ENCODE measurements at regions not wholly inside any gene's neighbourhood (a gene's known extent, or its start where the extent isn't known, plus 50 kb on each side); places are given as distances from the start of the nearest gene placed in this dataset.

DNA sequence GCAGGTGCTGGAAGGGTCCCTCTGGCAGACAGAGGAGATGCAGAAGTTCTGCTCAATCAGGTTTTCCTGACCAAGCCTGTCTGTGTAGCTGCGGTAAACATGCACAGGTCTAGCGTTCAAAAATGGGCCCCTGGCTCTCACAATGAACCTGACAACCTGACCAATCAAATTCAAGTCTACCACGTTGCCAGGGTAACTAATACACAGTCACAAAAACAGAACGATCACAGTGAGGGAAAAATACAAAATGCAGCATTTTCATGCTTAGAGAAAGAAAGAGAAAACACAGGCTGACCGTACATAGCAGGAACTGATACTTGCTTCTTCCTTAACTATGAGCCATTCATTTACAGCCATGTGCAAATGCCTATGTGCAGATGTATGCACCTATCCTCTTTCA, 353.1 kb upstream of the TSHZ2 start:
- Mint-ChIP-seq H3K4me3 (no peak overlapping the region), H3K27me3 (ENCODE audit: low read depth) (no peaks in the 10 kb centered on the region), H3K9me3 (peaks cover 11% of the 10 kb centered on the region), H3K36me3 (no peaks in the 10 kb centered on the region), H3K27ac (no peak overlapping the region), H3K4me1 (peaks cover 24% of the 10 kb centered on the region)
- ATAC-seq (no peak), DNase-seq (ENCODE audit: low spot score) (no peak)
- ChIA-PET CTCF (no interaction called here), POLR2A (no interaction called here)
- TF ChIP-seq, protein P1, sequence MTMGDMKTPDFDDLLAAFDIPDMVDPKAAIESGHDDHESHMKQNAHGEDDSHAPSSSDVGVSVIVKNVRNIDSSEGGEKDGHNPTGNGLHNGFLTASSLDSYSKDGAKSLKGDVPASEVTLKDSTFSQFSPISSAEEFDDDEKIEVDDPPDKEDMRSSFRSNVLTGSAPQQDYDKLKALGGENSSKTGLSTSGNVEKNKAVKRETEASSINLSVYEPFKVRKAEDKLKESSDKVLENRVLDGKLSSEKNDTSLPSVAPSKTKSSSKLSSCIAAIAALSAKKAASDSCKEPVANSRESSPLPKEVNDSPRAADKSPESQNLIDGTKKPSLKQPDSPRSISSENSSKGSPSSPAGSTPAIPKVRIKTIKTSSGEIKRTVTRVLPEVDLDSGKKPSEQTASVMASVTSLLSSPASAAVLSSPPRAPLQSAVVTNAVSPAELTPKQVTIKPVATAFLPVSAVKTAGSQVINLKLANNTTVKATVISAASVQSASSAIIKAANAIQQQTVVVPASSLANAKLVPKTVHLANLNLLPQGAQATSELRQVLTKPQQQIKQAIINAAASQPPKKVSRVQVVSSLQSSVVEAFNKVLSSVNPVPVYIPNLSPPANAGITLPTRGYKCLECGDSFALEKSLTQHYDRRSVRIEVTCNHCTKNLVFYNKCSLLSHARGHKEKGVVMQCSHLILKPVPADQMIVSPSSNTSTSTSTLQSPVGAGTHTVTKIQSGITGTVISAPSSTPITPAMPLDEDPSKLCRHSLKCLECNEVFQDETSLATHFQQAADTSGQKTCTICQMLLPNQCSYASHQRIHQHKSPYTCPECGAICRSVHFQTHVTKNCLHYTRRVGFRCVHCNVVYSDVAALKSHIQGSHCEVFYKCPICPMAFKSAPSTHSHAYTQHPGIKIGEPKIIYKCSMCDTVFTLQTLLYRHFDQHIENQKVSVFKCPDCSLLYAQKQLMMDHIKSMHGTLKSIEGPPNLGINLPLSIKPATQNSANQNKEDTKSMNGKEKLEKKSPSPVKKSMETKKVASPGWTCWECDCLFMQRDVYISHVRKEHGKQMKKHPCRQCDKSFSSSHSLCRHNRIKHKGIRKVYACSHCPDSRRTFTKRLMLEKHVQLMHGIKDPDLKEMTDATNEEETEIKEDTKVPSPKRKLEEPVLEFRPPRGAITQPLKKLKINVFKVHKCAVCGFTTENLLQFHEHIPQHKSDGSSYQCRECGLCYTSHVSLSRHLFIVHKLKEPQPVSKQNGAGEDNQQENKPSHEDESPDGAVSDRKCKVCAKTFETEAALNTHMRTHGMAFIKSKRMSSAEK (CRISPR knock-in tag; IDR thresholded peaks at IDR 0.05; ENCODE audit: borderline replicate concordance): no peak
- no peak for TF ChIP-seq OVOL2 (CRISPR knock-in tag; IDR thresholded peaks at IDR 0.05; ENCODE audit: borderline replicate concordance)
- no peak for TF ChIP-seq ATF1 (CRISPR knock-in tag; IDR thresholded peaks at IDR 0.05)
- TF ChIP-seq, protein P2, sequence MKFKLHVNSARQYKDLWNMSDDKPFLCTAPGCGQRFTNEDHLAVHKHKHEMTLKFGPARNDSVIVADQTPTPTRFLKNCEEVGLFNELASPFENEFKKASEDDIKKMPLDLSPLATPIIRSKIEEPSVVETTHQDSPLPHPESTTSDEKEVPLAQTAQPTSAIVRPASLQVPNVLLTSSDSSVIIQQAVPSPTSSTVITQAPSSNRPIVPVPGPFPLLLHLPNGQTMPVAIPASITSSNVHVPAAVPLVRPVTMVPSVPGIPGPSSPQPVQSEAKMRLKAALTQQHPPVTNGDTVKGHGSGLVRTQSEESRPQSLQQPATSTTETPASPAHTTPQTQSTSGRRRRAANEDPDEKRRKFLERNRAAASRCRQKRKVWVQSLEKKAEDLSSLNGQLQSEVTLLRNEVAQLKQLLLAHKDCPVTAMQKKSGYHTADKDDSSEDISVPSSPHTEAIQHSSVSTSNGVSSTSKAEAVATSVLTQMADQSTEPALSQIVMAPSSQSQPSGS (CRISPR knock-in tag; IDR thresholded peaks at IDR 0.05; ENCODE audit: borderline replicate concordance, low read depth): no peak
- TF ChIP-seq KAT7 (CRISPR knock-in tag; IDR thresholded peaks at IDR 0.05; ENCODE audit: borderline replicate concordance): no peak
- TF ChIP-seq NR1H2 (CRISPR knock-in tag; IDR thresholded peaks at IDR 0.05): no peak
- TF ChIP-seq SP1 (CRISPR knock-in tag; conservative IDR thresholded peaks at IDR 0.05): no peak
- TF ChIP-seq, protein P3, sequence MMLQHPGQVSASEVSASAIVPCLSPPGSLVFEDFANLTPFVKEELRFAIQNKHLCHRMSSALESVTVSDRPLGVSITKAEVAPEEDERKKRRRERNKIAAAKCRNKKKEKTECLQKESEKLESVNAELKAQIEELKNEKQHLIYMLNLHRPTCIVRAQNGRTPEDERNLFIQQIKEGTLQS (CRISPR knock-in tag; conservative IDR thresholded peaks at IDR 0.05): no peak
- no peak for TF ChIP-seq GABPB1 (CRISPR knock-in tag; IDR thresholded peaks at IDR 0.05)
- TF ChIP-seq NFYB (CRISPR knock-in tag; conservative IDR thresholded peaks at IDR 0.05; ENCODE audit: low read depth): no peak
- TF ChIP-seq, protein P4, sequence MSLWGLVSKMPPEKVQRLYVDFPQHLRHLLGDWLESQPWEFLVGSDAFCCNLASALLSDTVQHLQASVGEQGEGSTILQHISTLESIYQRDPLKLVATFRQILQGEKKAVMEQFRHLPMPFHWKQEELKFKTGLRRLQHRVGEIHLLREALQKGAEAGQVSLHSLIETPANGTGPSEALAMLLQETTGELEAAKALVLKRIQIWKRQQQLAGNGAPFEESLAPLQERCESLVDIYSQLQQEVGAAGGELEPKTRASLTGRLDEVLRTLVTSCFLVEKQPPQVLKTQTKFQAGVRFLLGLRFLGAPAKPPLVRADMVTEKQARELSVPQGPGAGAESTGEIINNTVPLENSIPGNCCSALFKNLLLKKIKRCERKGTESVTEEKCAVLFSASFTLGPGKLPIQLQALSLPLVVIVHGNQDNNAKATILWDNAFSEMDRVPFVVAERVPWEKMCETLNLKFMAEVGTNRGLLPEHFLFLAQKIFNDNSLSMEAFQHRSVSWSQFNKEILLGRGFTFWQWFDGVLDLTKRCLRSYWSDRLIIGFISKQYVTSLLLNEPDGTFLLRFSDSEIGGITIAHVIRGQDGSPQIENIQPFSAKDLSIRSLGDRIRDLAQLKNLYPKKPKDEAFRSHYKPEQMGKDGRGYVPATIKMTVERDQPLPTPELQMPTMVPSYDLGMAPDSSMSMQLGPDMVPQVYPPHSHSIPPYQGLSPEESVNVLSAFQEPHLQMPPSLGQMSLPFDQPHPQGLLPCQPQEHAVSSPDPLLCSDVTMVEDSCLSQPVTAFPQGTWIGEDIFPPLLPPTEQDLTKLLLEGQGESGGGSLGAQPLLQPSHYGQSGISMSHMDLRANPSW (CRISPR knock-in tag; conservative IDR thresholded peaks at IDR 0.05; ENCODE audit: low read depth): no peak

DNA sequence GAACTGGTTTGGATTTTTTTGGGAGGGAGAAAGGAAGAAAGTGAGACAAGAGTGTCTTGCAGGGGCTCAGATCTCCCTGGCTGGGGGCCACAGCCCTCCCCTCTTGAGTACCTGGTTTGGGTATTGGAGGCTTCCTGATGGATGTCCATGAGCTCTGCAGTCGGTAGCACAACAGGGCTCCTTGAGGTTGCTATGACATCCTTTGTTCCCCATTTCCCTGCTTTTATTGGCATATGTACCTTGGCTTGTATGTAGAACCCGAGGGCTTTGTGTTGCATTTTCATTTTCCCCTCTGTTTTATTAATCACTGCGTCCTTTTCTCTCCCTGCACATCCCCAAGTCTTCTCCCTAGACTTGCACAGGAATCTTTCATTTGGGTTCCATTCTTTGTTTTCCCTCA, 355.5 kb upstream of the TSHZ2 start:
- CTCF ChIA-PET: no interaction called here
- H3K4me3 Mint-ChIP-seq: no peak overlapping the region
- POLR2A ChIA-PET: no interaction called here
- peaks cover 27% of the 10 kb centered on the region for H3K4me1 Mint-ChIP-seq
- no peaks in the 10 kb centered on the region for H3K36me3 Mint-ChIP-seq
- DNase-seq (ENCODE audit: low spot score) (no peak), ATAC-seq (peak; percentile 44; the same call in 1 of the 2 replicates)
- peaks cover 22% of the 10 kb centered on the region for H3K9me3 Mint-ChIP-seq
- no peak overlapping the region for H3K27ac Mint-ChIP-seq
- H3K27me3 Mint-ChIP-seq (ENCODE audit: low read depth): peaks cover 4% of the 10 kb centered on the region; the same call in 1 of the 2 replicates
- TF ChIP-seq, protein P5, sequence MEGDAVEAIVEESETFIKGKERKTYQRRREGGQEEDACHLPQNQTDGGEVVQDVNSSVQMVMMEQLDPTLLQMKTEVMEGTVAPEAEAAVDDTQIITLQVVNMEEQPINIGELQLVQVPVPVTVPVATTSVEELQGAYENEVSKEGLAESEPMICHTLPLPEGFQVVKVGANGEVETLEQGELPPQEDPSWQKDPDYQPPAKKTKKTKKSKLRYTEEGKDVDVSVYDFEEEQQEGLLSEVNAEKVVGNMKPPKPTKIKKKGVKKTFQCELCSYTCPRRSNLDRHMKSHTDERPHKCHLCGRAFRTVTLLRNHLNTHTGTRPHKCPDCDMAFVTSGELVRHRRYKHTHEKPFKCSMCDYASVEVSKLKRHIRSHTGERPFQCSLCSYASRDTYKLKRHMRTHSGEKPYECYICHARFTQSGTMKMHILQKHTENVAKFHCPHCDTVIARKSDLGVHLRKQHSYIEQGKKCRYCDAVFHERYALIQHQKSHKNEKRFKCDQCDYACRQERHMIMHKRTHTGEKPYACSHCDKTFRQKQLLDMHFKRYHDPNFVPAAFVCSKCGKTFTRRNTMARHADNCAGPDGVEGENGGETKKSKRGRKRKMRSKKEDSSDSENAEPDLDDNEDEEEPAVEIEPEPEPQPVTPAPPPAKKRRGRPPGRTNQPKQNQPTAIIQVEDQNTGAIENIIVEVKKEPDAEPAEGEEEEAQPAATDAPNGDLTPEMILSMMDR (IDR thresholded peaks at IDR 0.05): no peak
- TF ChIP-seq GABPB1 (CRISPR knock-in tag; IDR thresholded peaks at IDR 0.05) (no peak), EMX1 (CRISPR knock-in tag; IDR thresholded peaks at IDR 0.05) (no peak)
- TF ChIP-seq, protein P1 (CRISPR knock-in tag; IDR thresholded peaks at IDR 0.05; ENCODE audit: borderline replicate concordance): no peak
- TF ChIP-seq, protein P6, sequence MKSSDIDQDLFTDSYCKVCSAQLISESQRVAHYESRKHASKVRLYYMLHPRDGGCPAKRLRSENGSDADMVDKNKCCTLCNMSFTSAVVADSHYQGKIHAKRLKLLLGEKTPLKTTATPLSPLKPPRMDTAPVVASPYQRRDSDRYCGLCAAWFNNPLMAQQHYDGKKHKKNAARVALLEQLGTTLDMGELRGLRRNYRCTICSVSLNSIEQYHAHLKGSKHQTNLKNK (CRISPR knock-in tag; IDR thresholded peaks at IDR 0.05): no peak
- TF ChIP-seq, protein P7, sequence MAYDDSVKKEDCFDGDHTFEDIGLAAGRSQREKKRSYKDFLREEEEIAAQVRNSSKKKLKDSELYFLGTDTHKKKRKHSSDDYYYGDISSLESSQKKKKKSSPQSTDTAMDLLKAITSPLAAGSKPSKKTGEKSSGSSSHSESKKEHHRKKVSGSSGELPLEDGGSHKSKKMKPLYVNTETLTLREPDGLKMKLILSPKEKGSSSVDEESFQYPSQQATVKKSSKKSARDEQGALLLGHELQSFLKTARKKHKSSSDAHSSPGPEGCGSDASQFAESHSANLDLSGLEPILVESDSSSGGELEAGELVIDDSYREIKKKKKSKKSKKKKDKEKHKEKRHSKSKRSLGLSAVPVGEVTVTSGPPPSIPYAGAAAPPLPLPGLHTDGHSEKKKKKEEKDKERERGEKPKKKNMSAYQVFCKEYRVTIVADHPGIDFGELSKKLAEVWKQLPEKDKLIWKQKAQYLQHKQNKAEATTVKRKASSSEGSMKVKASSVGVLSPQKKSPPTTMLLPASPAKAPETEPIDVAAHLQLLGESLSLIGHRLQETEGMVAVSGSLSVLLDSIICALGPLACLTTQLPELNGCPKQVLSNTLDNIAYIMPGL (CRISPR knock-in tag; IDR thresholded peaks at IDR 0.05): no peak

Data from WTC11 (cell line).